Spleen (tissue), 11 donors: ENCODE measurements at regions not wholly inside any gene's neighbourhood (a gene's known extent, or its start where the extent isn't known, plus 50 kb on each side); places are given as distances from the start of the nearest gene placed in this dataset.

ENCODE experiments used
- DNase-seq: peaks from one replicate; pipeline ENCODE4 v3.0.0-alpha.2; 2020
- H3K27ac ChIP-seq, 8 donors: fragments of 200-600 bp; sonication (generic) in 7 of 8; 1 replicate in 4 of 8; 2 replicates in 4 of 8; pipeline versions ENCODE4 v1.5.0 to v1.8.0; 2016 to 2021; ENCODE audit warnings: inconsistent platforms in 4 of 8, mild to moderate bottlenecking in 4 of 8, moderate library complexity in 1 of 8
- H3K27me3 ChIP-seq, 7 donors: fragments of 200-600 bp; sonication (generic) in 6 of 7; replicated peaks in 1 of 7; 1 replicate in 4 of 7; 2 replicates in 3 of 7; pipeline versions ENCODE4 v1.5.0 to v1.8.0; 2016 to 2021; ENCODE audit warnings: inconsistent platforms in 3 of 7, mild to moderate bottlenecking in 1 of 7
- H3K36me3 ChIP-seq, 6 donors: fragments of 200-600 bp; sonication (generic) in 5 of 6; 1 replicate in 4 of 6; 2 replicates in 2 of 6; pipeline versions ENCODE4 v1.5.0 to v1.8.0; 2016 to 2021; ENCODE audit warnings: inconsistent platforms in 2 of 6
- H3K4me1 ChIP-seq, 6 donors: fragments of 200-600 bp; sonication (generic) in 5 of 6; 1 replicate in 3 of 6; 2 replicates in 3 of 6; pipeline versions ENCODE4 v1.5.0 to v1.8.0; 2016 to 2021; ENCODE audit warnings: inconsistent platforms in 3 of 6
- H3K4me3 ChIP-seq, 8 donors: fragments of 200-600 bp; sonication (generic) in 7 of 8; 1 replicate in 4 of 8; 2 replicates in 4 of 8; pipeline versions ENCODE4 v1.5.0 to v1.8.0; 2016 to 2021; ENCODE audit warnings: inconsistent platforms in 4 of 8, mild to moderate bottlenecking in 4 of 8, moderate library complexity in 2 of 8
- H3K9me3 ChIP-seq, 8 donors: fragments of 200-600 bp; sonication (generic) in 7 of 8; 1 replicate in 4 of 8; 2 replicates in 4 of 8; pipeline versions ENCODE4 v1.5.0 to v1.8.0; 2016 to 2021; ENCODE audit warnings: inconsistent platforms in 4 of 8
- CTCF ChIP-seq, 11 experiments: fragments of 200-600 bp in 7 of 11; fragments of 450-650 bp in 4 of 11; sonication (generic) in 4 of 11; IDR thresholded peaks in 8 of 11; conservative IDR thresholded peaks in 3 of 11; 1 replicate in 7 of 11; 2 replicates in 4 of 11; pipeline versions ENCODE4 v1.4.0 to v1.8.0; 2016 to 2021; ENCODE audit warnings: antibody characterized with exemption in 11 of 11, inconsistent platforms in 4 of 11, mild to moderate bottlenecking in 1 of 11
- POLR2A ChIP-seq, 3 donors: fragments of 450-650 bp; IDR thresholded peaks; one replicate each; pipeline ENCODE4 v1.5.1; 2017; ENCODE audit warnings: antibody characterized with exemption in 3 of 3, mild to moderate bottlenecking in 1 of 3
- POLR2AphosphoS5 ChIP-seq, 3 donors: sonication (generic); formaldehyde crosslinking; IDR thresholded peaks; one replicate each; pipeline ENCODE4 v1.5.1; 2017; ENCODE audit warnings: antibody characterized with exemption in 3 of 3
- WGBS, 5 donors: extraction: QIAGEN DNeasy Blood & Tissue Kit in 3 of 5; methylation state at CpG; one replicate each; pipeline versions ENCODE4 v1.1.5 to v1.1.7; 2013 to 2018; 5-methylcytosine and 5-hydroxymethylcytosine counted together
- intact Hi-C: fragments of 100-400 bp; cut with DNase I; formaldehyde crosslinking; loops from one replicate; pipeline ENCODE4 v1.15.0; 2023; ENCODE audit warnings: low total_unique reads
- donor health status: healthy with polysubstance abuse.
- donor health status: DM: no; HTN: no; CAD: no; lungs with moderate emphysema.
- donor health status: DM: no; HTN: no; CAD: no.
- donor health status: Bipolar disorder and iron deficiency.
- donor health status: healthy.
- donor health status: DM: no; HTN: no; CAD: no.
- donor health status: DM: yes; HTN: yes; CAD: no.

DNA sequence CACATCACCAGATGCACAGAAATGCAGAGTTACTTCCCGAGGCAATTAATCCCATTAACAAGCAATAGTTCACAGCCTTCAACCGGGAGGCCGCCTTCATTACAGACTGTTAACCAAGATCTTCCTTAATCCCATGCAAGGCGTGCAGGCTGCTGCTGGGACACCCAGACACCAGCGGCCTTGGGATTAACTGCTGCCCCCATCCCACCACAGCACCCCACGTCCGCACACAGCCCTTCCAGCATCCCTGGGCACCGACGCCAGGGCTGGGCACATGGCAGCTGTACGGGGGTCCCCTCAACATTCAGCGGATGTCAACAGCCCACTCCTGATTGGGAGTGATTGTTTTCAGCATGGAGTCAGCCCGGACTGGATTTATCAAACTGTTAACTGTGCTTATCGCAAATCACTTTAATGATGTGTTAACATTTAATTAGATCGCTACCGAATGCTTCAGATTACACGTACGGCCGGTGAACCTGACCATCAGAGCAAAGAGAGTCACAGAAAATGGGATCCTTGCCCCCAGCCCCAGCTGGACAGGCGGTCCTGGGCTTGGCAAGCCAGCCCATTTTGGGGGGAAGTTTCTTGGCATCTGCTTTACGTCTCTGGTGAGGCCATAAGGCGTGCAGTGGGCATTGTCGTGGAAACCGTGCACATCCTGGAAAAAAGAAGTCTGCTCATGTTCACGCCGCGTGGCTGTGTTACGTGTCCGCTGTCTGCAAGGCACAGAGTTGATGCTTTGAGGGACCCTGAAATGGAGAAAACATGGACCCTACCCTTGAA lies 126.4 kb downstream of the HMX1 start:
- no peak for TF ChIP-seq POLR2A (IDR thresholded peaks at IDR 0.05)
- TF ChIP-seq CTCF (IDR thresholded peaks at IDR 0.05 in 8 of 11, conservative IDR thresholded peaks at IDR 0.05 in 3 of 11): no peak
- no peak for TF ChIP-seq POLR2AphosphoS5 (IDR thresholded peaks at IDR 0.05)
- Histone ChIP-seq H3K4me1 (no peaks in the 10 kb centered on the region), H3K4me3 (no peak overlapping the region), H3K27ac (no peak overlapping the region), H3K27me3 (peaks cover 0 to 44% (median 0%) of the 10 kb centered on the region in 7 donors), H3K9me3 (no peaks in the 10 kb centered on the region), H3K36me3 (no peaks in the 10 kb centered on the region)
- 79 to 87% (median 85%) methylated on average over 28 of the region's 28 CpGs for WGBS, 5 donors
- DNase-seq: peak; percentile 24
- intact Hi-C loops: no loop called here

GRCh38 chr4:8744083-8744805 lies 127.4 kb downstream of the HMX1 start:
- H3K36me3 ChIP-seq: no peaks in the 10 kb centered on the region
- peaks cover 0 to 44% (median 0%) of the 10 kb centered on the region in 7 donors for H3K27me3 ChIP-seq
- intact Hi-C loops: no loop called here
- 56 to 80% (median 74%) methylated on average over 14 to 18 of the region's 18 CpGs for WGBS, 5 donors
- peak; percentile 68 for DNase-seq
- H3K27ac ChIP-seq: no peak overlapping the region
- no peak overlapping the region for H3K4me3 ChIP-seq
- TF ChIP-seq POLR2AphosphoS5 (IDR thresholded peaks at IDR 0.05): no peak
- no peak for TF ChIP-seq POLR2A (IDR thresholded peaks at IDR 0.05)
- TF ChIP-seq CTCF (IDR thresholded peaks at IDR 0.05 in 8 of 11, conservative IDR thresholded peaks at IDR 0.05 in 3 of 11): no peak
- no peaks in the 10 kb centered on the region for H3K9me3 ChIP-seq
- no peaks in the 10 kb centered on the region for H3K4me1 ChIP-seq

DNA sequence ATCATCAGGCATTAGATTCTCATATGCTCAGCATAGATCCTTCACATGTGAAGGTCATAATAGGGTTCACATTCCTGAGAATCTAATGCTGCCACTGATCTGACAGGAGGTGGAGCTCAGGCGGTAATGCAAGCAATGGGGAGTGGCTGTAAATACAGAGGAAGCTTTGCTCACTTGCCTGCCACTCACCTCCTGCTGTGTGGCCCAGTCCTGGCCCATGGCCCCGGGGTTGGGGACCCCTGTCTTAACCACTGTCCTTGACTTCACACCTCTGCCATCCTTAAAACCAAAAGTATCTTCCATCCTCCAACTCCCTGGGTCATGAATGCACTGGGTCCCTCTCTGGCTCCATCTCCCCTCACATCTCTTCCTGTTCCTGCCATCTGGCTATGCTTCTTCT lies 129.1 kb downstream of the HMX1 start:
- Histone ChIP-seq H3K4me3 (no peak overlapping the region), H3K27ac (no peak overlapping the region), H3K4me1 (no peaks in the 10 kb centered on the region), H3K36me3 (no peaks in the 10 kb centered on the region), H3K9me3 (no peaks in the 10 kb centered on the region), H3K27me3 (peaks cover 0 to 28% (median 0%) of the 10 kb centered on the region in 7 donors)
- TF ChIP-seq CTCF (IDR thresholded peaks at IDR 0.05 in 8 of 11, conservative IDR thresholded peaks at IDR 0.05 in 3 of 11) (no peak), POLR2AphosphoS5 (IDR thresholded peaks at IDR 0.05) (no peak), POLR2A (IDR thresholded peaks at IDR 0.05) (no peak)
- DNase-seq: no peak
- WGBS, 5 donors: 55 to 67% (median 59%) methylated on average over 2 of the region's 2 CpGs
- intact Hi-C loops: no loop called here
